ENCODE measurements at regions not wholly inside any gene's neighbourhood (a gene's known extent, or its start where the extent isn't known, plus 50 kb on each side); places are given as distances from the start of the nearest gene placed in this dataset.

- DNase-seq = no peak
Measured at GRCh38 chr1:82923931-82924330, 1075.0 kb downstream of the TTLL7 start.

GRCh38 chr1:82921759-82922158, 1077.2 kb downstream of the TTLL7 start:
- DNase-seq = no peak

DNA sequence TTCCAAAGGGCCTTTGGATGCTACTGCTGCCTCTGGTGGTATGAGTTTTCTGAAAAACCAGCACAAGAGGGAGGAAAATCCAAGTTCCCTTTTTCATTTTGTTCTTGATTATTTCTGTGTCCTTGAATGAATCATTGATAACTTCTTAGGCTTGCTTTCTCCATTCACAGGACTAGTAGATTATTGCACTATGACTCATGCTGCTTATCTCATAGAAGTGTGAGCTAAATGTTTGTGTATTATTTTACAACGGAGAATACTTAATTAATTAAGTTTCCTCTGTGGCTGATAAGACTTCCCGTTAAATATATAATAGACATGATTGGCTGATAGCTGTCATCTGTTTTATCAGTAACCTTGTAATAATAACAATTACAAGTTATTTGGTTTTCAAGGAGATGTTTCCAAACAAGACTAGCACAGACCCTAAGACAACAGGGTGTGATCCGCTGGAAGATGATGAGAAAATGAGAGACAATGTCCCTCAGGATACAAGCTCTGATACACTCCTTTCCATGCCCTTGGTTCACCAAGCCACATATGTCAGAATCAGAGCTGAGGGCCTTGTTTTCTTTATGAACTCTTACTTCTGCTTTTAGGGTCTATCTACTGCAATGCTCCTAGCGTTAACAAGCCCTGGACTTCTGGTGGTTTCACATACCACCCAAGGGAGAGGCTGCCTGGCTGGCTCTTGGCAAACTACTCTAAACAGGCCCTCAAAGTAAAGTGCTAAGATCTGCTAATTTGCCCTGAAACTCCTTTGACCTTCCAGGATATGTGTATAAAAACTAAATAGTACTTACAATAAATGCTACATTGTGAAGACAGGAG, 1078.3 kb downstream of the TTLL7 start:
- no peak for DNase-seq

GRCh38 chr1:82919837-82920236, 1079.1 kb downstream of the TTLL7 start:
- DNase-seq = no peak

- DNase-seq = no peak
Measured at GRCh38 chr1:82907313-82907712, 1091.6 kb downstream of the TTLL7 start.

GRCh38 chr1:82903626-82904025, 1095.3 kb downstream of the TTLL7 start:
- DNase-seq = no peak

DNA sequence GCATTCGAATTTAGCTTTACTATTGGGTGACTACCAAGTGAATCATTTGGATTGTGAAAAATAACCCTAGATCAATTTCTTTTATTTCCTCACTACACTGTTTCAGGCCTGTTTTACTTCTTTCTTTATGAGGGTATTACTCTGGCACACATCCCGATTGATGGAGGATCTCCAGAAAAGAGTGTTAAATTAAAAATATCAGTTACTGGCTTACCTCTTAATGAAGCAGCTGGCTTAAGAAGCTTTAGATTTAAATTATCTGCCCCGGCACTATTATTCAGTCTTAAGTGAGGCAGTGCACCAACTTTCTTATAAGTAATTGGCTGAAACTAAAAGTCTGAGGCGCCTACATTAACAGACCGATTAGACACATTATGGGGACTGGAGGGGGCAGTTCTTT, 1097.4 kb downstream of the TTLL7 start:
- no peak for DNase-seq

- no peak for DNase-seq
Measured at GRCh38 chr1:82901118-82901517, 1097.8 kb downstream of the TTLL7 start.

- no peak for DNase-seq
Measured at GRCh38 chr1:82899017-82899416, 1098.3 kb downstream of the ADGRL2 start.

DNA sequence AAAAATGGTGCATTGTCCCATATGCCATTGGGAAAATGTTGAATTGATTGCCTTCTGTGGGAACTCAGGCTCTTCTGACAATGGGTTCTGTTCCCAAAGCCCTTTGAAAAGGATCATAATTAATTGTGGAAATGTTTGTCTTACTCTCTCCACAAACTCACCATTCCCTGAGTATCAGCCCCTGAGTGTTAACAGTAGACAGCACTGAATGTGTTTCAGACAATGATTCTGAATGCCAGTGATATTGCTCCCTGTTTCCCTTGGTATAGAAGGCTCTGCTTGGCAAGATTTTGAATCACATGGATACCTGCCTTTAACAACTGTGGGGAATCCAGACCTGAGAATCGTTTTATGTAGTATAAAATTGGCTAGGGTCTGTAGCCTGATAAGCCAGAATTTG, 1096.8 kb downstream of the ADGRL2 start:
- no peak for DNase-seq

- DNase-seq = no peak
Measured at GRCh38 chr1:82896036-82896435, 1095.3 kb downstream of the ADGRL2 start.

GRCh38 chr1:82894635-82895034, 1093.9 kb downstream of the ADGRL2 start:
- DNase-seq = no peak

- no peak for DNase-seq
Measured at GRCh38 chr1:82893712-82894470, 1093.2 kb downstream of the ADGRL2 start.

- no peak for DNase-seq
Measured at GRCh38 chr1:82880506-82880905, 1079.8 kb downstream of the ADGRL2 start.

DNA sequence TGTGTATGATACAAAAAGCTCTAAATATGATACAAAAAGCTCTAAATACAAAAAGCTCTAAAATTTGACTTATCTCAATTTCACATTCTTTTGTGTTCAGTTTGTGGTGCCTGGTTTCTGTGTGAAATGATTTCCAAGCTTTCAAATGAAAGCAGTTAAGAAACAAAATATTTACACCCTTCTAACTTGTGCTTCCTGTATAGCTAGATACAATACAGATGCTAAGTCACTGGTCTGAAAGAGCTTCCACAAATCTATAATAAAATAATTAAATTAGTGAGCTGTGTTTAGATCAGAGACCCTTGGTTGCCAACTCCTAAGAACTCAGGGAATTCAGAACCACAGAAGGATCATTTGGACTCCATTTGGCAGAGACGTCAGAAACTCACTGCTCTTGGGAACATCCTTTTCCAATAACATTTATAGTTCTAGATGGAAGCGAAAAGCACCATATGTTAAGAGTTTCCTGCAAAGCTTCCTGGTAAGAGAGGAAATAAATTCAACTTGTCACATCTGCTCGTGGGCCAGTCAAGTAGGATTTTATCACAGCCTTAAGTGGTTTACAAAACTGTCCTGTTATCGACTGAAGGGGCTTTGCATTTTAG, 1079.1 kb downstream of the ADGRL2 start:
- no peak for DNase-seq

DNA sequence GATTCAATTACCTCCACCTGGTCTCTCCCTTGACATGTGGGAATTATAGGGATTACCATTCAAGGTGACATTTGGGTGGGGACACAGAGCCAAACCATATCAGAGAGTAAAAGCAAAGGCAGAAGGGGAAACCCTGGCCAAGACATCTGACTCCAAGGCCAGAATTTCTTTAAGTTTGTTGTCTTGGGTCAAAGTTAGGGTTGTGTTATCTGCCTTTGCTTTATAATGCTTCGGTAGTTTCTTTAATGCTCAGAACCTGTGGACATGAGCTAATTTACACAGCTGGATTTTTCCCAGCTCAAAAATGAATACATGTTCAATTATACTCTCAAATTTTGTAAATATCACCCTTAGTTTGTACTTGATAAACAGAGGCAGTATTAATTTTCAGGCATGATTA, 1074.4 kb downstream of the ADGRL2 start:
- no peak for DNase-seq

DNA sequence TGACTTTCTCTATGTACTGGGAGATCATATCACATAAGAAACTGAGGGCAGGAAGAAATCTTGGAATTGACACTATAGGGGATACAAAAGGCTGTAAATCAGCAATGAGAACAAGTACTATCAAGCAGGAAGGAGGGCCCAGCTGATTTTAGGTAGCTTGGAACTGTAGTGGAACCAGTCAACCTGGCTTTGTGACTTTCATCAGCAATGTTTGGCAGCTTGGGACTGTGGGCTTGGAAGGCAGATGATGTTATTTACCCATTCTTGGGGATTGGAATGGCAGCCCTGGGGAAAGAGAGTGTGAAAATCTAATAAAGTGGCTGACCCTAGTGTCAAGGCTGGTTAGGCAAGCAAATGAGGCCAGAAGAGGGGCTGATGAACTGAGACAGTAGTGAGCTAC, 1073.3 kb downstream of the ADGRL2 start:
- DNase-seq = no peak

DNA sequence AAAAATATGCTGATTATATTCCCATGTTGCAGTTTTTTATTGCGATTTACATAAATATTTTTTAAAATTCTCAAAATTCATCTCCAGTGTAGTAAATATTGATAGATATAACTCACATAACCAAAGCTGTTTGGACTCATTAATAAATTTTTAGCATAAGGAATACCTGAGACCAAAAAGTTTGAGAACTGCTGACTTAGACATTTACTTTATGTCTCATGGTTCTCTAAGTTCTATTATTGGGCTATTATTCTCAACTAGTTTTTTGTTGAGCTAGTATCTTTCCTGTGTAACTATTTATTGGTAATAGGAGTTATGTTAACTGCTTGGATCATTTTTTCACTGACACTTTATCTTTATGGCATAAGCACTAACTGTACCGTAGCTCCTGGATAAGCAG, 1069.6 kb downstream of the ADGRL2 start:
- no peak for DNase-seq

GRCh38 chr1:82867781-82868180, 1067.0 kb downstream of the ADGRL2 start:
- no peak for DNase-seq

- no peak for DNase-seq
Measured at GRCh38 chr1:82861749-82862148, 1061.0 kb downstream of the ADGRL2 start.

- DNase-seq = no peak
Measured at GRCh38 chr1:82858031-82858430, 1057.3 kb downstream of the ADGRL2 start.

- DNase-seq = no peak
Measured at GRCh38 chr1:82849460-82849859, 1048.7 kb downstream of the ADGRL2 start.

DNA sequence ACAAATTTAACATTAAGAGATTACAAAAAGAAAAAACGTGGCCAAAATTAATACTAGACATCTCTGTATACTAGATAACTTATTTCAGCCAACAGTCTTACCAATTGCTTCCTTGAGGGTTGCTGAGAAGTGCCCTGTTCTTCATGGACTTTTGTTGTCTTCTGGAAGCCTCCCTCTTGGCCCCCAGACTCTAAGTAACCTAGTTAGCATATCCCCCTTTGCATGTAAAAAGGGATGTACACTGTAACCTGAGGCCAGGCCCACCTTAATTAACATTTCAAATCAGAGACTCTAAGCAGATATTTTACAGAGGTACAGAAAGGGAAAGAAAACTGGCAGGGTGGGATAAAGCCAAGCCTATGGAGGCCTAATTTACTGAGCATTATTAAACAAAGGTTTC, 1047.3 kb downstream of the ADGRL2 start:
- DNase-seq = no peak

GRCh38 chr1:82845866-82846265, 1045.1 kb downstream of the ADGRL2 start:
- no peak for DNase-seq
